HL-60 (cell line): ENCODE measurements at regions not wholly inside any gene's neighbourhood (a gene's known extent, or its start where the extent isn't known, plus 50 kb on each side); places are given as distances from the start of the nearest gene placed in this dataset.

Source experiments
- GABPA ChIP-seq: IDR thresholded peaks from 2 replicates; pipeline ENCODE4 v1.6.1; 2012; ENCODE audit warnings: low read depth
- TF ChIP-seq, protein P1 (sequence below): IDR thresholded peaks from one replicate; pipeline ENCODE4 v1.5.1; 2011; ENCODE audit warnings: low read length, control low read depth, inconsistent platforms; ENCODE audit not compliant: insufficient read depth

DNA sequence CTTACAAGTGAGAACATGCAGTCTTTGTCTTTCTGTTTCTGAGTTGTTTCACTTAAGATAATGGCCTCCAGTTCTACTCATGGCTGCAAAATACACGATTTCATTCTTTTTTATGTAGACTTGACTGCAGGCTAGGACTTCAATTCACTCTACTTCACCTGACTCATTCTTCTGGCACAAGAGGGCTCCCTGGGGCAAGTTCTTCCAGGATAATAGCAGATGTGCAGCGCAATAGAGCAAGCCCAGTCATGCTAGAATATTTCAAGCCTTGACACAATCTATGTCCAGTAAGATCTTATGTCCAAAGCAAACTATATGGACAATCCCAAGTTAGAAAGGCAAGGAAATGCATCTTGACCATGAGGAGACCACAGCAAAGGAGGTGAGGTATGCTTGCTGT lies 211.7 kb upstream of the GADL1 start:
- TF ChIP-seq, protein P1, sequence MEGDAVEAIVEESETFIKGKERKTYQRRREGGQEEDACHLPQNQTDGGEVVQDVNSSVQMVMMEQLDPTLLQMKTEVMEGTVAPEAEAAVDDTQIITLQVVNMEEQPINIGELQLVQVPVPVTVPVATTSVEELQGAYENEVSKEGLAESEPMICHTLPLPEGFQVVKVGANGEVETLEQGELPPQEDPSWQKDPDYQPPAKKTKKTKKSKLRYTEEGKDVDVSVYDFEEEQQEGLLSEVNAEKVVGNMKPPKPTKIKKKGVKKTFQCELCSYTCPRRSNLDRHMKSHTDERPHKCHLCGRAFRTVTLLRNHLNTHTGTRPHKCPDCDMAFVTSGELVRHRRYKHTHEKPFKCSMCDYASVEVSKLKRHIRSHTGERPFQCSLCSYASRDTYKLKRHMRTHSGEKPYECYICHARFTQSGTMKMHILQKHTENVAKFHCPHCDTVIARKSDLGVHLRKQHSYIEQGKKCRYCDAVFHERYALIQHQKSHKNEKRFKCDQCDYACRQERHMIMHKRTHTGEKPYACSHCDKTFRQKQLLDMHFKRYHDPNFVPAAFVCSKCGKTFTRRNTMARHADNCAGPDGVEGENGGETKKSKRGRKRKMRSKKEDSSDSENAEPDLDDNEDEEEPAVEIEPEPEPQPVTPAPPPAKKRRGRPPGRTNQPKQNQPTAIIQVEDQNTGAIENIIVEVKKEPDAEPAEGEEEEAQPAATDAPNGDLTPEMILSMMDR = no peak
- no peak for TF ChIP-seq GABPA
